DMS 273 (cell line): ENCODE measurements at regions not wholly inside any gene's neighbourhood (a gene's known extent, or its start where the extent isn't known, plus 50 kb on each side); places are given as distances from the start of the nearest gene placed in this dataset.
"Not testable (repeated sequence)": the region's sequence is repeated elsewhere in the genome, so short reads cannot be mapped to it uniquely, and the experiment has no call there.

Experiments
- DNase-seq: peaks from one replicate; lab custom pipeline; 2025; ENCODE audit not compliant: unreplicated experiment; lab: John Stamatoyannopoulos, UW

GRCh38 chr6:82118150-82118562 lies 129.4 kb downstream of the IBTK start:
- no peak for DNase-seq

- no peak for DNase-seq
These were observed 132.8 kb downstream of the IBTK start for GRCh38 chr6:82114748-82115147.

DNA sequence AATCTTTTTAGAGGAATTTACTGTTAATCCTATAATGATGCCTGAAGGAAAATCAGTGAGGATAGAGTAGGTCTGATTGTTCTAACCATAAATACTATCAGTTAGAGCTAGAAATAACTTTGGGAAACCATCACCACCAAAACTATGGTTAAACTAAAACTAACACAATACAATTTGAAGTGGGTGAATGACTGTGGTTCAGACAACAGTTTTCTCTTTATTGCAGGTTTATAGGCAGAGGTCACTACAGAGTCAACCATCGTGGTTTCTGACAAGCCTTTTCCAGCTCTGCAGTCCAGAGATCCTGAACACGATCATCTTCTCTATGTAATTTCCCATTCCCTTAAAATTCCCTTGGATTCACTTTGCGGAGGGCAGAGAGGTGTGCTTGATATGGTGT lies 134.3 kb downstream of the IBTK start:
- no peak for DNase-seq

GRCh38 chr6:82111818-82112217 lies 135.7 kb downstream of the IBTK start:
- DNase-seq: no peak

DNA sequence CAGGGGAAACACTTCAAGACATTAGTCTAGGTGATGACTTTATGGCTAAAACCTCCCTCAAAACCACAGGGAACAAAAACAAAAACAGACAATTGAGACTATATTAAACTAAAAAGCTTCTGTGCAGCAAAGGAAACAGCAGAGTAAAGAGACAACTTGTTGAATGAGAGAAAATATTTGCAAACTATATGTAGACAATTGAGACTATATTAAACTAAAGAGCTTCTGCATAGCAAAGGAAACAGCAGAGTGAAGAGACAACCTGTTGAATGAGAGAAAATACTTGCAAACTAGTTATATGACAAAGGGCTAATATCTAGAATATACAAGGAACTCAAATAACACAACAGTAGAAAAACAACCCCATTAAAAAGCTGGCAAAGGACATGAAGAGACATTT lies 136.4 kb downstream of the IBTK start:
- no peak for DNase-seq

- DNase-seq: not testable (repeated sequence)
These were observed 144.4 kb downstream of the IBTK start for GRCh38 chr6:82103171-82103570.

- DNase-seq: not testable (repeated sequence)
These were observed 146.0 kb downstream of the IBTK start for GRCh38 chr6:82101374-82102114.

DNA sequence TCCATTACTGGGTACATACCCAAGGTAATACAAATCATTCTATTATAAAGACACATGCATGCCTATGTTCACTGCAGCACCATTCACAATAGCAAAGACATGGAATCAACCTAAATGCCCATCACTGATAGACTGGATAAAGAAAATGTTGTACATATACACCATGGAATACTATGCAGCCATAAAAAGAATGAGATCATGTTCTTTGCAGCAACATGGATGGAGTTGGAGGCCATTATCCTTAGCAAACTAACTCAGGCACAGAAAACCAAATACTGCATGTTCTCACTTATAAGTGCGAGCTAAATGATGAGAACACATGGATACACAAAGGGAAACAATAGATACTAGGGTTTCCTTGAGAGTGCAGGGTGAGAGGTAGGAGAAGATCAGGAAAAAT lies 146.8 kb downstream of the IBTK start:
- not testable (repeated sequence) for DNase-seq

DNA sequence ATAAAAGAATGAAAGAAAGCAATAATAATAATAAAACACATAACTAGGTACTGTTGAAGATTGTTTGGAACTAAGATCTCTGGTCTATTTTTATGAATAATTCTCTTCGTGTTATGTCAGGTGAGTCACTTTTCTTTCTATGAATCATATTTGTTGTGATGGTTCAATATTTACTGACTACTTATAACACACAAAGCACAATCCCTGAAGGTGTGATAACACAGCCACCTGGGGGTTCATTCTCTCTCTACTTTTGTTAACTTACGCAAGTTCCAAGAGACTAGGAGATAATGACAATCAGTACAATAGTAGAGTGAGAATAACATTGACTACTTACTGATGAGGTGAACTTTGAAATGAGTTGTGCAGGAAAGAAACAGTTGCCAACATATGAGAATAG lies 149.9 kb downstream of the IBTK start:
- DNase-seq: no peak

DNA sequence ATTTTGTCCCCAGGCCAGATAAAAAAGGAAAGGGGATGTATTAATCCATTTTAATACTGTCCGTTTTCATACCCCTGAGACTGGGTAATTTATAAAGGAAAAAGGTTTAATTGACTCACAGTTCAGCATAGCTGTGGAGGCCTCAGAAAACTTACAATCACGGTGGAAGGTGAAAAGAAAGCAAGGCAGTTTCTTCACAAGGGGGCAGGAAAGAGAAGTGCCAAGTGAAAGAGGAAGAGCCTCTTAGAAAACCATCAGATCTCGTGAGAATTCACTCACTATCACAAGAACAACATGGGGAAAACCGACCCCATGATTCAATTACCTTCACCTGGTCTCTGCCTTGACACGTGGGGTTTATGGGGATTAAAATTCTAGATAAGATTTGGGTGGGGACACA lies 152.5 kb downstream of the IBTK start:
- no peak for DNase-seq

- DNase-seq: no peak
These were observed 153.3 kb downstream of the IBTK start for GRCh38 chr6:82094166-82094806.

DNA sequence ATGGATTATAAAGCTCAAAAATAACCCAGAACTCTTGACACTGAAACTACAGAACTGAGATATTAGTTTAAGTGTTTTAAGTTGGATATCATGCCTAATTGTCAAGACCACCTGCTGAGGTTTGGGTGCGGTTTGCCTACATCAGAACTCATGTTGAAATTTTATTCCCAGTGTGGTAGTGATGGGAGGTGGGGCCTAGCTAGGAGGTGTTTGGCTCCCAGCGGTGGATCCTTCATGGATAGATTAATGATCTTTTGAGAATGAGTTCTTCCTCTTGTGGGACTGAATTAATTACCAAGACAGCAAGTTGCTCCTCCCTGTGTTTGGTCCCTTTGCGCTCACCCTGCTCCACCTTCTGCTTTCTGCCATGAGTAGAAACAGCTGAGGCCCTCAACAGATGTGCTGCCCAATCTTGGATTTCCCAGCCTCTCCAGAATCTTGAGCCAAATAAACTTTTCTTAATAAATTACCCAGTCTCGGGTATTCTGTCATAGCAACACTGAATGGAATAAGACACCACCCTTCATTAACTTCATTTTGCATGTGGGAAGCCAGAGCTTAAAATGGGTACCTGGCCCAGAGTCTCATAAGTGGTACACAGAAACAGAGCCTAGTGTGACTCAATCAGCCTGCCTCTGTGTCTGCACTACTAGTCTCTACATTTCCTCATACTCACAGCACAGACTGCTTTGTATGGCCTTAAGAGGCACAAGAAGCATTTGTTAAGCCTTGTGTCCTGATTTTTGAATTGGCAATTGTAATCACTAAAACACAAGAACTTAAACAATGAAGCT lies 158.4 kb downstream of the IBTK start:
- DNase-seq: no peak

GRCh38 chr6:82086944-82087343 lies 160.6 kb downstream of the IBTK start:
- DNase-seq: no peak

- DNase-seq: no peak
These were observed 161.8 kb downstream of the IBTK start for GRCh38 chr6:82085701-82086100.

DNA sequence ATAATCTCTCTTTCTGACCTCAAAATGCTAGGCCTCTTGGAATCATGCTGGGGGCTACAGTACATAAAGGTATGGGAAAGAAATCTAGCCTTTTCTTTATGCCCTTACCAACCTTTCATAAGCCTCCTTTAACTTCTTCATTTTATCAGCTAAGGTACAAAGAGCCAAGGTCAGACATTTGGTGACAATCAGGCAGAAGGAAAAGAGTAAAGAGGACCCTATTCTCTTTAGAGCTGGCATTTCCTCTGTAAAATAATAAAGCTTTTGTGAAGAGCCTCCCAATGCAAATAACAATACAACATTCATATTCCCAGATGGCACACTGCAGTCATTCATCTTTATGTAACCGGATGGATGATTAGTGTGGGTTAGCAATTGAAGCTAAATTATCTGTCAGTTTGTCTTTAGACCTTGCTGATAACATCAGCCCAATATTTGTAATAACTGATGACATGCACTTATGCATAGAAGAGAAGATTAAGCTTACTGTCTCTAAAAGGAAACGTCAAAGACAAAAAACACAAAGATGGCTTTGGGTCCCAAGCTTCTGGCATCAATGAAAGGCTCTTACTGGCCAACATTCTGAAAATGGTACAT lies 163.1 kb downstream of the IBTK start:
- no peak for DNase-seq

DNA sequence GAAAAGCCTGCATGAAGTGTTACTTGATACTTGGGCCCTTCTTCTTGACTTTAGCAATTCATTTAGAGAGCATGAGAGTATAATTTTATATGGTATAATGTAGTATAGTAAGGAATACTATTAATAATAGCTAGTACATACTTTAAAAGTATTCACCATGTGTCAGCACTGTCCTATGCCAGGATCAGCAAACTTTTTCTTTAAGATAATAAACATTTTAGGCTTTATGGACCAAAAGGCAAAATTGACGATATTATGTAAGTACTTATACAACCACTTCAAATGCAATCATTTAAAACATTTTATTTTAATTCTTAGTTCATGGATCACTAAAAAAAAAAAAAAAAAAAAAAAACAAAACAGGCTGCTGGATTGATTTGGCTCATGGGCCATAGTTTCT lies 163.9 kb downstream of the IBTK start:
- no peak for DNase-seq

GRCh38 chr6:82080767-82081166 lies 166.8 kb downstream of the IBTK start:
- DNase-seq: peak; percentile 54

- no peak for DNase-seq
These were observed 169.1 kb downstream of the IBTK start for GRCh38 chr6:82078286-82078908.

DNA sequence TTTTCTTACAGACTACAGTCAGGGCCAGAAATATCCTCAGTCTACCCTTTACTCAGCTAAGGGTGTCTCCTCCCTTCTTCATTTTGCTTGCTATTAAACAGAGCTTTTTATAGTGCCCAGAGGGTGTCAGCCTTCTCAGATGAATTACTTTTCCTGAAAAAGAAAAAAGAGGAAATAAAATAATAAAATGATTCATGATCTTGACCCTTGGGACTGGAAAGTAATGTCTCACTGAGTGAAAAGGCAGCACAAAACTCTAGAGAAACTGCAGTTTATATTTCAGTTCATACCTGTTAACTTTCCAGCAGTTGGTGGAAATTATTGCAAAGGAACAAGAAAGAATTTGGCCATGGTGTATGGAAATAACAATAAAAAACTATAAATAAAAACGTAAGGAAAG lies 170.6 kb downstream of the IBTK start:
- no peak for DNase-seq

- no peak for DNase-seq
These were observed 173.0 kb downstream of the IBTK start for GRCh38 chr6:82074556-82074955.

DNA sequence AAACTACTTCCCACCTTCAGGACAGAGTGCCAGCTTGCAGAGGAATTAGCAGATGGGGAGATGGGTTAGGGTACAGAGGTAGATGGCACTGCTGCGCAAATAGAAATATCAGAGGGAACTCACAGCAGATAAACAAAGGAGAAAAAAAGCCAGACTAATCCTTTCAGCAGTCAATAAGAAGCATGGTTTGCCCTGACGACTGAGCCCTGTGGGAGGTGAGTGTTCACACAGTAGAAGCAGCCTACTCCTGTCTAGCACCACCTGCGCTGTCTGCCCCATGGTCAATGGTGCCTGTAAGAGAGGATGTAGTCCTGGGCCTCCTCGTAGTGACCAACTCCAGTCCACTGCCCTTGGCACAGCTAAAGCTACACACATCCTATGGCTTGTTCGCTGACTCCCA lies 174.1 kb downstream of the IBTK start:
- peak; percentile 15 for DNase-seq
